Psoas muscle (tissue), 7 donors: ENCODE measurements at regions not wholly inside any gene's neighbourhood (a gene's known extent, or its start where the extent isn't known, plus 50 kb on each side); places are given as distances from the start of the nearest gene placed in this dataset.
"Not testable (repeated sequence)": the region's sequence is repeated elsewhere in the genome, so short reads cannot be mapped to it uniquely, and the experiment has no call there.

Experiments used
- ATAC-seq, 4 donors: fragments of 200-7000 bp; cut with Tn5 transposase; one replicate each; pipeline ENCODE4 v1.9.1; 2020; ENCODE audit warnings: moderate library complexity in 3 of 4, mild to moderate bottlenecking in 2 of 4
- DNase-seq, 2 donors: peaks; one replicate each; pipeline ENCODE4 v3.0.0-alpha.2; 2020
- H3K27ac ChIP-seq: fragments of 200-600 bp; one replicate; pipeline ENCODE4 v1.8.0; 2022
- H3K27me3 ChIP-seq, 3 donors: fragments of 200-600 bp in 1 of 3; one replicate each; pipeline versions ENCODE4 v1.6.1 to v1.8.0; 2013 to 2022; ENCODE audit warnings: low read length in 2 of 3, mild to moderate bottlenecking in 2 of 3, moderate library complexity in 1 of 3; ENCODE audit not compliant: insufficient read depth in 3 of 3
- H3K36me3 ChIP-seq, 2 donors: fragments of 200-600 bp in 1 of 2; one replicate each; pipeline versions ENCODE4 v1.6.1 to v1.8.0; 2013 to 2022; ENCODE audit warnings: low read depth in 1 of 2, mild to moderate bottlenecking in 1 of 2, moderate library complexity in 1 of 2; ENCODE audit not compliant: insufficient read depth in 1 of 2
- H3K4me1 ChIP-seq: fragments of 200-600 bp; one replicate; pipeline ENCODE4 v1.8.0; 2022
- H3K4me3 ChIP-seq: fragments of 200-600 bp; one replicate; pipeline ENCODE4 v1.8.0; 2022; ENCODE audit warnings: mild to moderate bottlenecking
- H3K9me3 ChIP-seq: fragments of 200-600 bp; one replicate; pipeline ENCODE4 v1.8.0; 2022
- CTCF ChIP-seq: fragments of 200-600 bp; IDR thresholded peaks from one replicate; pipeline ENCODE4 v1.8.0; 2022; ENCODE audit warnings: antibody characterized with exemption
- WGBS, 3 donors: extraction: QIAGEN DNeasy Blood & Tissue Kit; methylation state at CpG; one replicate each; pipeline versions ENCODE4 v1.1.6 to v1.1.7; 2013; 5-methylcytosine and 5-hydroxymethylcytosine counted together
- intact Hi-C, 2 donors: fragments of 100-400 bp; cut with DNase I; formaldehyde crosslinking; loops; one replicate each; pipeline versions ENCODE4 v1.11.0 to v1.14.2; 2022
- donor health status: healthy with polysubstance abuse.
- donor health status: DM: no; HTN: no; CAD: no; lungs with moderate emphysema.
- donor health status: Bipolar disorder and iron deficiency.
- donor health status: healthy.
- donor health status: DM: yes; HTN: yes; CAD: no.
- donor health status: DM: no; HTN: no; CAD: no.
- donor health status: DM: yes; HTN: yes; CAD: no.

GRCh38 chr5:125083981-125084380 lies 337.5 kb upstream of the ZNF608 start:
- intact Hi-C loops, result no loop called here
- ATAC-seq (no peak), DNase-seq (no peak)
- Histone ChIP-seq H3K4me3 (no peak overlapping the region), H3K36me3 (no peaks in the 10 kb centered on the region), H3K27ac (no peak overlapping the region), H3K27me3 (no peaks in the 10 kb centered on the region), H3K9me3 (no peaks in the 10 kb centered on the region), H3K4me1 (no peaks in the 10 kb centered on the region)
- no peak for TF ChIP-seq CTCF

GRCh38 chr5:125085797-125086505 lies 339.5 kb upstream of the ZNF608 start:
- ATAC-seq (no peak), DNase-seq (no peak)
- H3K27ac ChIP-seq, result no peak overlapping the region
- H3K27me3 ChIP-seq, result no peaks in the 10 kb centered on the region
- 44 to 93% (median 73%) methylated on average over 2 of the region's 2 CpGs for WGBS, 3 donors
- H3K4me3 ChIP-seq, result no peak overlapping the region
- no peaks in the 10 kb centered on the region for H3K4me1 ChIP-seq
- no peak for TF ChIP-seq CTCF
- intact Hi-C loops, result no loop called here
- no peaks in the 10 kb centered on the region for H3K9me3 ChIP-seq
- H3K36me3 ChIP-seq, result no peaks in the 10 kb centered on the region

- DNase-seq (peak in 1 of 2 donors; percentile 33), ATAC-seq (no peak)
- Histone ChIP-seq H3K9me3 (no peaks in the 10 kb centered on the region), H3K27me3 (no peaks in the 10 kb centered on the region), H3K4me1 (no peaks in the 10 kb centered on the region), H3K36me3 (no peaks in the 10 kb centered on the region), H3K4me3 (no peak overlapping the region), H3K27ac (no peak overlapping the region)
- WGBS, 3 donors, result 95 to 97% (median 96%) methylated on average over 25 to 27 of the region's 27 CpGs
- no peak for TF ChIP-seq CTCF
- intact Hi-C loops, result no loop called here
Observed at GRCh38 chr5:125088522-125089105, 342.2 kb upstream of the ZNF608 start.

GRCh38 chr5:125092138-125092537 lies 345.7 kb upstream of the ZNF608 start:
- ATAC-seq, intact Hi-C loops, H3K4me3 ChIP-seq, H3K36me3 ChIP-seq, H3K4me1 ChIP-seq, H3K9me3 ChIP-seq, DNase-seq, H3K27me3 ChIP-seq, H3K27ac ChIP-seq: not testable (repeated sequence)
- 76 to 94% (median 77%) methylated on average over 3 of the region's 3 CpGs for WGBS, 3 donors

- no peaks in the 10 kb centered on the region for H3K4me1 ChIP-seq
Observed at GRCh38 chr5:125093776-125094175, 347.3 kb upstream of the ZNF608 start.

More at GRCh38 chr5:125093776-125094175, 347.3 kb upstream of the ZNF608 start:
- no peak for TF ChIP-seq CTCF
- Histone ChIP-seq H3K27ac (no peak overlapping the region), H3K27me3 (no peaks in the 10 kb centered on the region), H3K4me3 (no peak overlapping the region), H3K36me3 (no peaks in the 10 kb centered on the region), H3K9me3 (peaks cover 9% of the 10 kb centered on the region)
- 69 to 84% (median 80%) methylated on average over 3 of the region's 3 CpGs for WGBS, 3 donors
- ATAC-seq, result no peak
- no peak for DNase-seq
- intact Hi-C loops, result no loop called here
